ENCODE measurements at regions not wholly inside any gene's neighbourhood (a gene's known extent, or its start where the extent isn't known, plus 50 kb on each side); places are given as distances from the start of the nearest gene placed in this dataset.

GRCh38 chr20:12860619-12861247, 148.0 kb upstream of the SPTLC3 start:
- TF ChIP-seq CTCF (IDR thresholded peaks at IDR 0.05) = no peak
- TF ChIP-seq POLR2A (IDR thresholded peaks at IDR 0.05) = no peak

All from lower leg skin (tissue), 3 donors.